HG03108 (cell line): ENCODE measurements at regions not wholly inside any gene's neighbourhood (a gene's known extent, or its start where the extent isn't known, plus 50 kb on each side); places are given as distances from the start of the nearest gene placed in this dataset.

Experiments used
- ATAC-seq: cut with Tn5 transposase; IDR thresholded peaks from one replicate; pipeline ENCODE4 v1.9.1; 2021; ENCODE audit warnings: moderate library complexity; ENCODE audit not compliant: unreplicated experiment

GRCh38 chr1:14031461-14031860, 331.5 kb downstream of the PRDM2 start:
- no peak for ATAC-seq

- no peak for ATAC-seq
These were observed 334.5 kb downstream of the PRDM2 start for GRCh38 chr1:14034506-14034905.

GRCh38 chr1:14037101-14037847, 337.3 kb downstream of the PRDM2 start:
- no peak for ATAC-seq

- no peak for ATAC-seq
These were observed 339.8 kb downstream of the PRDM2 start for GRCh38 chr1:14039582-14040430.

GRCh38 chr1:14049965-14050364, 350.0 kb downstream of the PRDM2 start:
- no peak for ATAC-seq

GRCh38 chr1:14055442-14056223, 355.6 kb downstream of the PRDM2 start:
- ATAC-seq, result no peak

GRCh38 chr1:14057640-14058039, 357.7 kb downstream of the PRDM2 start:
- ATAC-seq, result no peak

GRCh38 chr1:14061204-14061603, 361.2 kb downstream of the PRDM2 start:
- ATAC-seq, result no peak

GRCh38 chr1:14061722-14062121, 361.7 kb downstream of the PRDM2 start:
- no peak for ATAC-seq

GRCh38 chr1:14062669-14063068, 362.7 kb downstream of the PRDM2 start:
- ATAC-seq, result no peak

- ATAC-seq, result no peak
These were observed 364.9 kb downstream of the PRDM2 start for GRCh38 chr1:14064649-14065442.

GRCh38 chr1:14065486-14065885, 365.5 kb downstream of the PRDM2 start:
- no peak for ATAC-seq

GRCh38 chr1:14067036-14067435, 367.0 kb downstream of the PRDM2 start:
- ATAC-seq, result no peak

GRCh38 chr1:14067711-14068110, 367.7 kb downstream of the PRDM2 start:
- no peak for ATAC-seq

GRCh38 chr1:14071581-14071980, 371.6 kb downstream of the PRDM2 start:
- ATAC-seq, result no peak

- no peak for ATAC-seq
These were observed 380.7 kb downstream of the PRDM2 start for GRCh38 chr1:14080653-14081052.

GRCh38 chr1:14082331-14082730, 382.3 kb downstream of the PRDM2 start:
- no peak for ATAC-seq

GRCh38 chr1:14083277-14083676, 383.3 kb downstream of the PRDM2 start:
- no peak for ATAC-seq

GRCh38 chr1:14083706-14084105, 383.7 kb downstream of the PRDM2 start:
- ATAC-seq, result no peak

GRCh38 chr1:14090062-14090461, 390.1 kb downstream of the PRDM2 start:
- no peak for ATAC-seq

- ATAC-seq, result no peak
These were observed 390.5 kb downstream of the PRDM2 start for GRCh38 chr1:14090531-14090930.
